ENCODE measurements at regions not wholly inside any gene's neighbourhood (a gene's known extent, or its start where the extent isn't known, plus 50 kb on each side); places are given as distances from the start of the nearest gene placed in this dataset.

- no peak for DNase-seq (ENCODE audit: low read depth)
- TF ChIP-seq CTCF (IDR thresholded peaks at IDR 0.05; ENCODE audit: control insufficient read depth, extremely low read depth, insufficient read depth): no peak
- H3K4me3 ChIP-seq (ENCODE audit: low read depth, low read length): no peak overlapping the region
Measured at GRCh38 chr14:98770151-98770550, 501.8 kb downstream of the BCL11B start.

GRCh38 chr14:98773814-98774213 is 498.2 kb downstream of the BCL11B start:
- no peak for TF ChIP-seq CTCF (IDR thresholded peaks at IDR 0.05; ENCODE audit: control insufficient read depth, extremely low read depth, insufficient read depth)
- DNase-seq (ENCODE audit: low read depth): no peak
- no peak overlapping the region for H3K4me3 ChIP-seq (ENCODE audit: low read depth, low read length)

GRCh38 chr14:98775892-98776291 is 496.1 kb downstream of the BCL11B start:
- no peak for DNase-seq (ENCODE audit: low read depth)
- no peak overlapping the region for H3K4me3 ChIP-seq (ENCODE audit: low read depth, low read length)
- TF ChIP-seq CTCF (IDR thresholded peaks at IDR 0.05; ENCODE audit: control insufficient read depth, extremely low read depth, insufficient read depth): no peak

- DNase-seq (ENCODE audit: low read depth): no peak
- TF ChIP-seq CTCF (IDR thresholded peaks at IDR 0.05; ENCODE audit: control insufficient read depth, extremely low read depth, insufficient read depth): no peak
- no peak overlapping the region for H3K4me3 ChIP-seq (ENCODE audit: low read depth, low read length)
Measured at GRCh38 chr14:98782062-98782461, 489.9 kb downstream of the BCL11B start.

- H3K4me3 ChIP-seq (ENCODE audit: low read depth, low read length): no peak overlapping the region
- DNase-seq (ENCODE audit: low read depth): no peak
- TF ChIP-seq CTCF (IDR thresholded peaks at IDR 0.05; ENCODE audit: control insufficient read depth, extremely low read depth, insufficient read depth): no peak
Measured at GRCh38 chr14:98785578-98785977, 486.4 kb downstream of the BCL11B start.

GRCh38 chr14:98786456-98786855 is 485.5 kb downstream of the BCL11B start:
- TF ChIP-seq CTCF (IDR thresholded peaks at IDR 0.05; ENCODE audit: control insufficient read depth, extremely low read depth, insufficient read depth): no peak
- no peak overlapping the region for H3K4me3 ChIP-seq (ENCODE audit: low read depth, low read length)
- no peak for DNase-seq (ENCODE audit: low read depth)

- no peak overlapping the region for H3K4me3 ChIP-seq (ENCODE audit: low read depth, low read length)
- no peak for TF ChIP-seq CTCF (IDR thresholded peaks at IDR 0.05; ENCODE audit: control insufficient read depth, extremely low read depth, insufficient read depth)
- no peak for DNase-seq (ENCODE audit: low read depth)
Measured at GRCh38 chr14:98791661-98792060, 480.3 kb downstream of the BCL11B start.

Measured in LNCaP clone FGC (cell line).